HG03025 (cell line): ENCODE measurements at regions not wholly inside any gene's neighbourhood (a gene's known extent, or its start where the extent isn't known, plus 50 kb on each side); places are given as distances from the start of the nearest gene placed in this dataset.
A peak's percentile ranks its signal among the peaks of the same experiment; 100 is the strongest.
"Not testable (repeated sequence)": the region's sequence is repeated elsewhere in the genome, so short reads cannot be mapped to it uniquely, and the experiment has no call there.

Experiments used
- ATAC-seq: cut with Tn5 transposase; IDR thresholded peaks from one replicate; pipeline ENCODE4 v1.9.1; 2021; ENCODE audit warnings: mild to moderate bottlenecking, moderate library complexity; ENCODE audit not compliant: unreplicated experiment, low FRiP score

DNA sequence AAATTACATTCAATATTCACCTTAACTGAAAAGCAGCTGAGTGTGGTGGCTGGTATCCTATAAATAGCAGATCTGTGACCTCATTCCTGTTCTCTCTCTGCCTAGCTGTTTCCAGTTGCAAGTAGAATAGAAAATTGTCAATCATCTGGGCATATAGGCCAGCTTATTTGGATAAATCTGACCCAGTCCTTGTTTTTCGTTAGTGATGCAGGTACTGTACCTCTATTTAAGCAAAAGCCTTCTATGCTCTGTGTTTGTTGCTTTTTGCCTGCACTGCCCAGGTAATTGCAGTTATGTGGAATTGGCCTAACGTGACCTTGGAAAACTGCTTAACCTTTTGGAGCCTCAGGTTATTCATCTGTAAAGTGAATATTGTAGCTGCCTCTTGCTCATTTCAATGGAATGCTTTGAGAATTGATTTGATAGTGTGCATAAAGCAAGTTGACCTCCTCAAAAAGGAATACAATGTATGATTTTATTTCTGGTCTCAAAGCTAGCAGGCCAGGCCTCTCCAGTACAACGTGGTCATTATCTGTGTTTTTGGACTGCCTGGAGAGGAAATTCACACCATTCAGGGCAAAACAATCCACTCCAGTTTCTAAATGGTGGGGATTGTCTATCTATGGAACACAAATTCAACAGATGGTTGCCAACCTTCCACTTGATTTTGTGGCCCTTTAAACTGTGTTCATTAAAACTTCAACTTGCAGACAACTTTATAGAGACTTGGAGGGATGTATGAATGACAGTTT is 508.7 kb upstream of the CITED2 start:
- no peak for ATAC-seq

- ATAC-seq = peak; percentile 21
These were observed 507.8 kb upstream of the CITED2 start for GRCh38 chr6:139882234-139882633.

- peak; percentile 64 for ATAC-seq
These were observed 507.3 kb upstream of the CITED2 start for GRCh38 chr6:139881728-139882211.

DNA sequence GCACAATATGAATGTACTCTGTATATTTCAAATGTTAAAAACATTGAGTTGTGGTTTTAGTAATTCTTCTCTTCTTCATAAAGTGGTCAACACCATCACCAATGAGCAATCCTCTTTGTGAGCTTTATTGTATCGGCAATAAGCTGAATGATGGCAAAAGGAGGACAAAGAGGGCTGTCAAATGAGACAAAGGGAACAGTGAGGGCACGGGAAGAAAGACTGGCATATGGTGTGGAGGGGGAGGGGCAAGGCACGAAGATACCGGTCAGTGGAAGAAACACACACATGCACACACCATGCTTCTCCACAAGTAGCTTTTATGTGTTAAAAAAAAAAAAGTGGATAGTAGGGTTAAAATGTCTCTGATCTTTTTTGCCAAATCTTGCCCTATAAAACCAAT is 506.8 kb upstream of the CITED2 start:
- no peak for ATAC-seq

DNA sequence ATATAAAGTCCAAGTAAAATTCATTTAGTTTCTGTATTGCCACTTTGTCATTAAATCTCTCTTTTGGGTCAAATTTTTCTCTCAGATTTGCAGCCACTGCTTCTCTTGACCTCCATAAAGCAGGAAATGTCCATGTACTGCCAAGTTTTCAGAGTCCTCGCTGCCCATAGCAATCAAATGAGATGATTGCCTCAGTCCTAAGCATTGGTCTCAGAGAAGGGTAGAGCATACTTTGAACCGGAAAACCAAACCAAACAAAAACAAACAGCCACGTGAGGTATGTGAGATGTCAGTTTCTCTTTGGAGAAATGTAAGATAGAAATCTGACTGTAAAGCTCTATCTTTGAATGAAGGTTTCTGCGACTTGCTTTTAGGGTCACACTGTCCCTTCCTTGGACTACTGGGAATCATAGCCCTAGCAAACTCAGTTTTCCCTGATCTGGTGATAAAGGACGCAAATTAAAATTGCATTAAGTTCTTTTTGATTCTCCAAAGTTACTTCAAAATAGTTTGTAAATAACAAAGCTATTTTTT is 505.4 kb upstream of the CITED2 start:
- no peak for ATAC-seq

GRCh38 chr6:139879241-139879640 is 504.8 kb upstream of the CITED2 start:
- ATAC-seq = not testable (repeated sequence)

DNA sequence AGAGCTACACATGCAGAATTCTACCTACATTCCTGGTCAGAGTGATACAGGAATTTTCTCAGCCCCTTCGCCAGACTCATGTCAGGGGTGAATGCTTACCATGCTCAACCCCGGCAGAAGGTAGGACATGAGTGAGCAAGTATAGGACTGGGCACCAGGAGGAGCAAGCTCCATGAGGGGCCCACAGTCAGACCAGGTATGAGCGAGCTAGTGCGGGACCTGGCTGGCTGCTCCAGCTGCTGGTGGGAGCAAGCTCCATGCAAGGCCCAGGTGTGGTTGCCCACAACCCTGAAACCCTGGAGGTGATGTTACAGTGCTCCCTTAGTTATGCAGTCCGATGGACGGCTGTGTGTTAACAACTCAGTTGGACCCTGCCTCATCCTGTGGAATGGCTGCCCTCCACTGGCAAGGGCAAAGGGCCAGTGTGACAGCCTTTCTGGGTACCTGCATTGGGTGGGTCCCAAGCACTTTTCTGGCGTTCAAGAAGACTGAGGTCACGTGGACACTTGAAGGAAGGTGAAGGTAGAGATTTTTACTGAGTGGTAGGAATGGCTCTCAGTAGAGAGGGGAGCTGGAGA is 503.5 kb upstream of the CITED2 start:
- no peak for ATAC-seq

- no peak for ATAC-seq
These were observed 498.2 kb upstream of the CITED2 start for GRCh38 chr6:139872665-139873064.

- no peak for ATAC-seq
These were observed 497.5 kb upstream of the CITED2 start for GRCh38 chr6:139871803-139872510.

GRCh38 chr6:139871165-139871710 is 496.8 kb upstream of the CITED2 start:
- ATAC-seq = no peak

- ATAC-seq = no peak
These were observed 494.1 kb upstream of the CITED2 start for GRCh38 chr6:139868576-139868975.

DNA sequence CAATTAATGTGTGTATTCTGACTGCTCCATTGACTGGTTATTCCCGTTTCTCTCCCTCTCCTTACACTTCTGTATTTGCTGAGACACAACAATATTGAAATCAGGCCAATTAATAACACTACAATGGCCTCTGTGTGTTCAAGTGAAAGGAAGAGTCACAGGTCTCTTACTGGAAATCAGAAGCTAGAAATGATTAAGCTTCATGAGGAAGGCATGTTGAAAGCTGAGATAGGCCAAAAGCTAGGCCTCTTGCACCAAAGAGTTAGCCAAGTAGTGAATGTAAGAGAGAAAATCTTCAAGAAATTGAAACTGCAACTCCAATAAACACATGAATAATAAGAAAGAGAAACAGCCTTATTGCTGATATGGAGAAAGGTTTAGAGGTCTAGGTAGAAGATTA is 489.5 kb upstream of the CITED2 start:
- no peak for ATAC-seq

GRCh38 chr6:139863346-139863745 is 488.9 kb upstream of the CITED2 start:
- no peak for ATAC-seq

GRCh38 chr6:139862311-139862710 is 487.9 kb upstream of the CITED2 start:
- no peak for ATAC-seq

GRCh38 chr6:139860203-139860602 is 485.8 kb upstream of the CITED2 start:
- ATAC-seq = no peak

DNA sequence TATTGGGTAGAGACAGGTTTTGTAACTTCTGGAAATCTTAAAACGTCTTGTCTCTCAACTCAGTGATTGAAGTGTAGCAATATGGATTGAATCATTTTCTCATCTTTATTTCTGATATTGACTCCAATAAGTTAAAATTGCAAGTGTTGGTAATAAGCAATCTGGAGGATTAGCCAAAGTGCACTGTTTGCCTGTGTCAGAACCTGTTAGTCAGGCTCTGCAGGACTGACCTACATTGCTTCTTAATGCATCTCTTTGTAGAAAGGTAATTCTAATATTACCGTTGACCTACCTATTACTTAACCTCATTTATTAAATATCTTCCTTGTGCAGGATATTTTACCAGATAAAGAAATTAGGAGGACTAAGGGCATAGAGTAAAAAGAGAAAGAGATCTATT is 484.0 kb upstream of the CITED2 start:
- ATAC-seq = no peak

DNA sequence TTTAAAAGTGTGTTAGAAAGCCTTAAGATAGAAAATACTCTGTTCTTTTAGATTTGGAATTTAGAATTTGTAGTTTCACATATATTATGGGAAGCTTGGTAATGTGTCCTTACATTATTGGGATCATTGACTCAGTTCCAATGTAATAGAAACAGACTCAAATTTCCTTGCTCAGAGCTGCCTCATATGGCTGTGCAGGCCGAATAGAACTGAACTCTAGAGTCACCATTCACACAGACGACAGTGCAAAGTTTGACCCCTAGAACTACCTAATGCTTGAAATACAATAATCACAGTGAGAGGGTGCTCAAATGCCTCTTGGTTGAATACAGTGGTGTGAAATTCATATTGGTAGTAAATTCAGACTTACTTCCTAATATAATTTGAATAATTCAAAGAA is 482.7 kb upstream of the CITED2 start:
- no peak for ATAC-seq

GRCh38 chr6:139856562-139856961 is 482.1 kb upstream of the CITED2 start:
- ATAC-seq = no peak

DNA sequence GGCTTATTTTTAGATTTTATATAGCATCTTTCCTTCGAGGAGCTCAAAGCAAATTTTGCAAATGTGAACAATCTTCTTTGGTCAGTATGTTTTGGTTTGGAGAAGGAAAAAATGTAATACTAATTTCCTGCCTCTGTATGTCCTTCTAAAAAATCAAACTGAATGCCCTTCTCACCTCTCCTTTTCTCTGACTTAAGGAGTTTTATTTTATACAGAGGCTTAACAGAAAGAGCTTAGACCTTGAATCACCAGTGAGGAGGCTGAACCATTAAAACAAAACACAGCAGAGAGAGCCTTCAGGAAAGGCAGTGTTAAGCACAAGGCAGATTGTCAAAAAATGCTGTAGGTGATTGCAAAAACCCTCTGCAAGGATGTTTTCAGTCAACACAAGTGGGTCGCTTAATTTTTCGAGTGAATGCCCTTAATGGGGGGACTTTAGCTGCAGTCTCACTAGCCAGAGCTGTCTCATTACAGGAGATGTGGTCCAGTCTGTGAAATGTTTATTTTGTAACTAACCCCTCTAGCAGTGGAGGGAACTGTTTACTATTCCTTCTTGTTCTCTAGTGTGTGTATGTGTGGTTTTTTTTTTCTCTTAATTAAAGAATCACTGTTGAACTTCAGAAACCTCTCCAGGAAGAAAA is 481.3 kb upstream of the CITED2 start:
- ATAC-seq = no peak

GRCh38 chr6:139853302-139853992 is 479.0 kb upstream of the CITED2 start:
- ATAC-seq = no peak
